ENCODE measurements at regions not wholly inside any gene's neighbourhood (a gene's known extent, or its start where the extent isn't known, plus 50 kb on each side); places are given as distances from the start of the nearest gene placed in this dataset.

GRCh38 chr5:2505217-2505616 lies 246.3 kb downstream of the IRX2 start:
- TF ChIP-seq, protein P1, sequence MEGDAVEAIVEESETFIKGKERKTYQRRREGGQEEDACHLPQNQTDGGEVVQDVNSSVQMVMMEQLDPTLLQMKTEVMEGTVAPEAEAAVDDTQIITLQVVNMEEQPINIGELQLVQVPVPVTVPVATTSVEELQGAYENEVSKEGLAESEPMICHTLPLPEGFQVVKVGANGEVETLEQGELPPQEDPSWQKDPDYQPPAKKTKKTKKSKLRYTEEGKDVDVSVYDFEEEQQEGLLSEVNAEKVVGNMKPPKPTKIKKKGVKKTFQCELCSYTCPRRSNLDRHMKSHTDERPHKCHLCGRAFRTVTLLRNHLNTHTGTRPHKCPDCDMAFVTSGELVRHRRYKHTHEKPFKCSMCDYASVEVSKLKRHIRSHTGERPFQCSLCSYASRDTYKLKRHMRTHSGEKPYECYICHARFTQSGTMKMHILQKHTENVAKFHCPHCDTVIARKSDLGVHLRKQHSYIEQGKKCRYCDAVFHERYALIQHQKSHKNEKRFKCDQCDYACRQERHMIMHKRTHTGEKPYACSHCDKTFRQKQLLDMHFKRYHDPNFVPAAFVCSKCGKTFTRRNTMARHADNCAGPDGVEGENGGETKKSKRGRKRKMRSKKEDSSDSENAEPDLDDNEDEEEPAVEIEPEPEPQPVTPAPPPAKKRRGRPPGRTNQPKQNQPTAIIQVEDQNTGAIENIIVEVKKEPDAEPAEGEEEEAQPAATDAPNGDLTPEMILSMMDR (IDR thresholded peaks at IDR 0.05): no peak
- TF ChIP-seq POLR2A (IDR thresholded peaks at IDR 0.05): no peak
